NCI-H2227 (cell line): ENCODE measurements at regions not wholly inside any gene's neighbourhood (a gene's known extent, or its start where the extent isn't known, plus 50 kb on each side); places are given as distances from the start of the nearest gene placed in this dataset.

Experiments
- DNase-seq: peaks from one replicate; lab custom pipeline; 2025; ENCODE audit not compliant: unreplicated experiment; lab: John Stamatoyannopoulos, UW

DNA sequence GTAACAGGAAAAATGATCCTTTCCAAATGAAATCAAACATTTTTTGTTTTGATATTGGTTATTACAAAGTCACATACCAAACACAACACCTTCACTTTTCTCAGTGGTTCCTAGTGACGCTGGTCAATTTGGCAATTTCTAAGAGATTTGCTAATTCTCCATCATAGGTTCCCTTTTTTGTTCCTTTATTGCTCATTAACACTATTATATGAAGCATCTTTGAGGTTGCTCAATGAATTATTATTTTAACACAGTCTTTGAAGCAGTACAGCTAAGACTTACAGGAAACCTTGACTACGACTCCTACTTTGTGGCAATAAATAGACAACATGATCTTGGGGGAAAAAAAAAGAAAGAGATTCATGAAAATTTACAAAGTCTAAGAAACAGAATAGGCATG is 152.2 kb upstream of the VRK2 start:
- DNase-seq = no peak

DNA sequence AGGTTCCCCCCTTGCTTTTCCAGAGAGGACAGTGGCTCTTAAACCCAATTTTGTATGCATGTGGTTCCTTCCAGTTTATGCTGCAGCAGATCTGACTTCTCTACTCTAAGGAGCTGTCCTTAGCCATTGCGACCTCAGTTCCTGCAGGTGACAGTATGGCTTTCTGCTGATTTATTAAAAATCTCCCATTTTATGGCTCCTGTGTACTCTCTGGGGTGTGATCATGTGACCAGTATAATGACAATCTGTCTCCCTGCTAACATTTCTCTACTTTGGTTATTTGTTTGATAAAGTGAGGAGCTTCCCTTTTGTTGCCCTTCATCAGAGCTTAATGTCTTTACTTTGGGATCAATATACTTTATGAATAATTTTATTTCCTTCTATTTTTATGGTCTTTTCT is 148.7 kb upstream of the VRK2 start:
- DNase-seq = no peak

DNA sequence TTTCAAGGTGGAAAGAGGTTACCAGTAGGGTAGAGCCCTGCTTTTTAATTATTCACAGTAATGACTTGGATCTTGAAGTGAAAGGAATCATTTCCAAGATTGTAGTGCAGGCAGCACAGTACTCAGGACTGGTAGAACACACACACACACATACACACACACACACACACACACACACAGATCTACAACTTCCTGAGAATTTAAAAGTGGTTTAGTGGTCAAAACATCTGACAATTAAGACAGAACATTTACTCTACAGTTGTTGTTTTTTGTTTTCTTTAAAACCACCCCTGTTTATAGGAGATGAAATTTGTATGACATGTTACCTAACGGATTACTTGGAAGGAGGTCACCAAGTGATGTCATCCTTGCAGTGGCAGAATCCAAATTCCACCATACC is 146.7 kb upstream of the VRK2 start:
- DNase-seq = no peak

DNA sequence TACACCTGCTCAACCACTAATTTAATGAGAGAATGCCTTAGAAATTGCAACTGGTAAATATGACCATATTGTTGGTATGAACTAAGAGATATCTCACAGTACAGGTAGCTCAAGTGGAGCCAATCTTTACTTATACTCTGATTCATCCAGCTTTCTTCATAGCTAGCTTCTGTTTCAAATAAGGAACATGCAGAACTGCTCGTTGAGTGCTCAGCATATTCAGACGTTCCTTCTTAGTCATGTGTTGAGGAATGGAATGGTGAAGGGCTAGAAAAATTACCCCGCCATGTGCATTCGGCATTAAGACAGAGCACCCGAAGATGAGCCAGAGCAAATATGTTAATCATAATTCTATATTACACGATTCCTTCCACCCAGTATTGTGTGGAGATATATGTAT is 144.0 kb upstream of the VRK2 start:
- DNase-seq = no peak

DNA sequence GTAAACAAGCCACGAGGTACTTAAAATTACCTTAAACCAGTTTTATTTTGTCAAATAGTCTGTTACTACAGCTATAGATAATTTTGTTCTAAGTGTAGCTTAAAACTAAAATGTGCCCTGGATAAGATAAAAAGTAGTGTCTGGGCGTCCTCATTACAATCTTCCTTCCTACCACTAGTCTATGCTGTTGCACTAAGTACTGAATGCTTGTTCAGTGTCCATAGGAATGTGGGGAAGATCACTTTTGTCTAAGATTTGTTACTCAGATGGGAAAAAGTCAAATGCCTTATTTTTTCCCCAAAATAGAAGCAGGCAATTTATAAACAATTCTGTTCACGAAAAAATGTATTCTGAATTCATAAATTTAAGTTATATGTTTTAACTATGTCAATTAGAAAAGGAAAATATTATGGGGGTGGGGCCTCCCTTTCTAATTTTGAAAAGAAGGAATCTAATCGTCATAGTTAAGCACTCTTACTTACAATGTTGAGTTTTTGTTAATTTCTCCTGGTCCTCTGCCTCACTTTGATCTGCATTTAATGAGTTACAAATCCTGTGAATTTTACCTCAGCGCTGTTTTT is 140.4 kb upstream of the VRK2 start:
- peak; percentile 53 for DNase-seq

DNA sequence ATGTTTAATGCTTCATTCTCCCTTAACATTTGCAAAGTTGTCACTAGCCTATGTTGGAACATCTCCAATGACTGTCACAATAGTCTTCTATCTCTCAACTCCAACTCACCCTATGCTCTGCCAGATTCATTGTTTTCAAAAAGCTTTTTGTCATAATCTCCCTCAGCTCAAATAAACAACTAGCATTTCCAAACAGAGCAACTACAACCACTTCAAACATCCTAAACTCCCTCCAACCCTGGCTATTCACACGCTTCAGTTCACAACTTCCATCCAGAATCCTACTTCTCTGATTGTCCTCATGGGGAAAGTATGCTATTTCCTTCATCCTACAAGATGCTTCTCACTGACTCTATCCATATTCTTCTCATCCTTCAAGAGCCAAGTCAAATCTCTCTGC is 139.2 kb upstream of the VRK2 start:
- DNase-seq = no peak

DNA sequence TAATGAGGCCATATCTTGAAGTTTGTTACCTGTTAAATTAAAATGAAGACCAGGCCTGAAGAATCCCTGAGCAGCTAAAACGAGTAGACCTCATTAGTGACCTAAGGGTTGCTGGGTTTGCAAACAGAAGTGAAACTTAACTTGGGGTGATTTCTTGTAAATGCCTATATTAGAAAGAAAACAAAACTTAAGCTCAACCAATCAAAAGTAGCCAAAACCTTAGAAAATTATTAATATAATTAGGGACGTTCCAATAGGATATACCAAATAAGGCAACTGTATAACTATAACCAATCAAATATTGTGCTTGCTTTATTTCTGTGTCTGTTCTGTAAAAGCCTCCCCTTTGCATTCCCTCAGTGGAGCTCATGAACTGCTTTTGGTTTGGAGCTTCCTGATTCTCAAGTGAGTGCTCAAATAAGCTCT is 137.9 kb upstream of the VRK2 start:
- DNase-seq = no peak

DNA sequence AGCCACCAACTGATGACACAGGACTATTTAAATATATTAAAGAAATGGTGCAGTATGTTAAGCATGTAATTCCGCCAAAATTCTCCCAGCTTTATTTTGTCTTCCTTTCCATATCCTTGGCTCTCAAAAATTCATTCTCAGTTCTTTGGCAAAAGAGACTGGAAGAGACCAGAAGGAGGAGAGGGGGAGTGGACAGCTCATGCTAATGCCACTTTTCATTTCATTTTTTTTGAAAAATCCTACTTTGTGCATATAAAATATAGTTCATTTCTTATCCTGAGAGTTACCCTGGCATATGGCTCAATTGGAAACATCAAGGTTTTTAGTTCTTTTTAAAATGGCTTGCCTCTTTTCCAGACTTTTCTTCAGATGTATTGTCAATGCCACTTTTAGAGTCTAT is 128.5 kb upstream of the VRK2 start:
- no peak for DNase-seq

DNA sequence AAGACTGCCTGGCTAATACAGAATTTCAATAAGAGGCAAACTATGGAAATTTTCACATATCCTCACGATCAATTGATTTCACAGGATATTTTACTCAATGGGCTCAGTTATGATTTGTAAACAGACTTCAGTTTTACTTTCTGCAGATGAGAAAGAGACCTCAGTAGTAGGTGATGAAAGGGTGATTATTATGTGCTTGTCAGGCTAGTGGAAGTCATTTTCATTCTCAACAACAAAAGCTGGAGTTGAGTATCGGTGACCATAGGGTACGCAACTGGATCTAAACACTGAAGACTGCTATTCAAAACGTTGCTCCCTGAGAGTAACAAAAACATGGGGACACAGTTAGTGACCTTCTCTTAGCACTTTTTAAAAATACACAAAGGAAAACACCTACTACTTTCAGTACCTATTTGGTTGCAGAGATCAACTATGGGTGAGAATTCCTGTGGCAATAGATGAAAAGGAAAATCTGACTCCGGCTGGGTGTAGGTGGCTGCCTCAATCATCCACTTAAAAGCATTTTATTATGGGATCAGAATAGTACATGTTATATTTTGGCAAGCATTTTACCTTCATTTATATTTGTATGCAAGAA is 126.2 kb upstream of the VRK2 start:
- peak; percentile 34 for DNase-seq

DNA sequence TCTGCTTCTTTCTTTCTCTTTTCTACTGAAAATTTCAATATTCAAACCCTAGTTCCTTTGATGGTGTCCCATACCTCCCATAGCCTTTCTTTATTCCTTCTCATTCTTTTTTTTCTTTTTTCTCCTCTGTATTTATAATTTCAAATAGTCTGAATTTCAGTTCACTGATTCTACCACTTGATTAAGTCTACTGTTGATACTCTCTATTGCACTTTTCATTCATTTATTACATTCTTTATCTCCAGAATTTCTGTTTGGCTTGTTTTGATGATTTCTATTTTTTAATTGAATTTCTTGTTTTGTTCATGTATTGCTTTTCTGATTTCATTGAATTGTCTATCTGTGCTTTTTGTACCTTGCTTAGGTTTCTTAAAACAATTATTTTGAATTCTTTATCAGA is 111.9 kb upstream of the VRK2 start:
- no peak for DNase-seq

DNA sequence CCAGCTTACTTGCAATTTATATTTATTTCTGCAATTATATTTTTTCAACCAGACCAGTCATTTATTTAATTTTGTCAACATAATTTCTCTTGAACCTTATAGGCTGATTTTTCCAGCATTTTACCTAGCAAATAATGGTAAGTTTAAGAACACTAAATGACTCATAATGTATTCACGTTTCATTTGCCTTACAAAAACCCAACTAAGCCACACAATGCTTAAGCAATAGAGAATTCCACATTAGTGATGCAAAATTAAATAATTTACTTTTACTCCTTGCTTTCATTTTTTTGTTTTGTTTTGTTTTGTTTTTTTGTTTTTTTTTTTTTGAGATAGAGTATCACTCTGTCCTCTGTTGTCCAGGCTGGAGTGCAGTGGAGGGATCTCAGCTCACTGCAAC is 110.4 kb upstream of the VRK2 start:
- no peak for DNase-seq

DNA sequence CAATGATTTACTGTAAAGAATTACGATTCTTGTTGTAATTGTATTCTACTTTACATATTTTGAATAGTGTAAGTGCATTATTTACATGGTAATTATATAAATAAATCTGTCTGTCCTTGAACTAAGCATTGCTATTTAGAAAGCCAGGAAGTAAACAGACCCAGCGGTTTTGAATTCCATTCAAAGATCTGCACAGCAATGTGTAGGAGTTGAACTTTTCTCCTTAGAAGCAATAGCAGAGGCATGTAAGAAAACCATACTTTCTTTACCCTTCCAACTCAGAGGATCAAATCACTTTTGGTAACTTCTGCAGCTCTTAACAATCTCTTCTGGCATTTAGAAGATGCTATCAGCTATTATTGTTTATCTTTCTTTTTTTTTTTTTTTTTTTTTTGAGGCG is 109.2 kb upstream of the VRK2 start:
- no peak for DNase-seq

DNA sequence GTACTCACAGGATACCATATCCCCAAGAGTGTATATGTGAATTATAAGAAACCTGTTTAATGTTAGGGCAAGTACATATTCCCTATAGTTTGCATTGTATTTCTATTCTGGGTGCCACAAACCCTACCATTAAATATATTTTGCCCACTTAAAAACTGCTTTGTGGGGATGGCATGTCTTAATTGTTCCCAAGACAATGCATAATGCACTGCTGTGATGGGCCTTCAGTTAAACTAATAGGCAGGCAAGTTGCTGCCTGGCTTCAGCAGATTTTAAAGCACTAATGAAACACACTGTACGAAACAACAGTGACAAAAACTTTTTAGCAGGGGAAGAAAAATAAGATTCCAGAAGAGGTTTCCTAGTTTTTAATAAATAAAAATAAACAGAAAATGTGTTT is 104.8 kb upstream of the VRK2 start:
- DNase-seq = no peak

DNA sequence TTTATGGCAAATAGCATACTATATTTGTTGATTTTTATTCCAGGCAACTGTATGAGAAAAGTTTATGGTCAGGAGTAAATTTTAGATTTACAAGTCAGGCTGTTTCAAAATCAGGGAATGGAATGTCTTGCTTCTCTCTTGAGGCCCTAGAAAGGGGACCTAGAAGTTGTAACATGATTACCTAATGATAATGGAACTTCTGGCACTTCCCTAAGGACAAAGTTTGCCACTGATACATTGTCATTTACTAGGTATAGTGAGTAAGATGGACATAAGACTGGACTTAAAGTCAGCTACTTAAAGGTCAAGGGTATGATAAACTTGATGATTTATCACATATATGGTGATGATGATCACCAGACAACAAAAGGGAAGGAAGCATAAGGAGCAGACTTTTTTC is 103.3 kb upstream of the VRK2 start:
- DNase-seq = no peak

DNA sequence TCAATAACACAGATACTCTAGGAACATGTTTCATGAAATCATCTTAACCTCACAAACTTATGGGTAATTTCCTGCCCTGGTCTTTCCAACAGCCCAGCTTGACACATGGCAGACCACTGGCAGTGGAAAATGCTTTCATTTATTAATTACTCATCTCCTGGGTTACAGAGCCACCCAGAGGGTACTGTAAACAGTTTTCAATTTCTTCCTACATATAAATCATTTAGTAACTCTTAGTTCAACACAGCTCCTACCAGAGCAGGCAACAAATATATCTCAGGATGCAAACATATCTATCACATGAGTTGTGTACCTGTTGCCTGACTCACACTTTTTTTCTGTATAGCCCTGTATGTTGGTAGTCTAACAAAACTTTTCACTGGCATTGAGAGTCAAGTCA is 99.2 kb upstream of the VRK2 start:
- DNase-seq = no peak

DNA sequence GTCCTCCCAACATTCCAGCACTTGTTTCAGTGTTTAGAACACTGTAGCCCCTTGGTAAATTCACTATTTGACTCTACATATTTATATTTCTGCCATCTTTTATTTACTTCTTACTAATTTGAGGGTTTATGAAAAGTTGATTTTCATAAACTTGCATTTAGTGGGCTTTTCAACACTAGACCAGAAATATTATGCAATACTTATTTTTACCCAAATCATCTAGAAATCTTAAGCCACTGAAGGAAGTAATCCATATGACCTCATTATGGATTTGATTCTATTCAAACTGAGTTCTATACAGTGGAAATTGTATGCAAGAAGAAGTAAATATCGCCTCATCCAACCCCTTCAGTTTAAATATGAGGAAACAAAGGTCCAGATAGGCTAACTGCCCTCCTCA is 92.6 kb upstream of the VRK2 start:
- DNase-seq = no peak

DNA sequence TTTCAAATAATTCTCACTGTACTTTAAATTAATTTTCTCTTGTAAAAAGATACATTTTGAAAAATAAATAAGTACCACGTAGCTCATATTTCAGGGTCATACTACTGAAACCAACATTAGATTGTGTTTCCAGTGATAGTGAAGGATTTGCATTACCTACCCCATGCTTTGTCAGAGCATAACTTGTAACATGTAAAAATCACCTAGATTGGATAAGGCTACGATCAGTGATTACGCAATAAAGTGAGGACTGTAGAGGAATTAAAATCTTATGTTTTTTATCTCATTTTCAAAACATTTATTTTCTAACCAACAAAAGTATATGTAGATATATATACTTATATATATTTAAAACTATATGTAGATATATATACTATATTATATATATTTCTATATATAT is 89.4 kb upstream of the VRK2 start:
- no peak for DNase-seq

DNA sequence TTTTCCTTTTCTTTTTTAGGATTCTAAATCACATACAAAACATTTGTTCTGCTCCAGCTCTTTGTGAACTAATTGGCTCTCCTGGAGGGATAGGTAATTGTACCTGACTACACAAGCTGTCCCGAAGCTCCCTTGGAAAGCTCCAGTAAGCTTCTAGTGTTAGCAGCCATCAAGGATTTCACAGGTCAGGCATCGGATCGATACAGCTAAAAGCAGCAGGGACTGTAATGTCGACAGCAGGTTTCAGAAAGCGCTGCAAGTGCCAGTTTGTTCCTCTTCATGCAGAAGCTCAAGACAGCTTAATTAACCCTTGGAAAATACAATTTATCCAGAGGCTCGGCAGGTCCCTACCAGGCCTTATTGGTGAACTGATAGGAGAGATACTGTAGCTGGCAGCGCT is 87.2 kb upstream of the VRK2 start:
- DNase-seq = peak; percentile 66

DNA sequence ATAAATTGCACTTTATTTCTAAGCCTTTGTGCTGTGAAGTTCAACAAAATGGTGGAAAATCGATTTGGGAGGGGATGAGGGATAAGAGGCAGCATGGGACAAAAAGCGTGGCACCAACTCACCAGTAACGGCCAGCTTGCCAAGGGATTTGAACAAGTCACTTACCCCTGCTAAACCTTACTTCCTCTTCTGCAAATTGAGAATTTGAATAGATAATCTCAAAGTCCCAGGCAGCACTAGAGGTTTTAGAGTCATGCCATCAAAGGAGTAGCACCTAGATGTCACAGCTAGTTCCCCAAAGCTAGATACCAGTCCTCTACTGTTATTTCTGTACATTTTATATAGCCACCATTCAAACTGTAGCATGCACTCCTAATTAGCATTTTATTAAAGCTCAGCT is 83.7 kb upstream of the VRK2 start:
- DNase-seq = no peak

DNA sequence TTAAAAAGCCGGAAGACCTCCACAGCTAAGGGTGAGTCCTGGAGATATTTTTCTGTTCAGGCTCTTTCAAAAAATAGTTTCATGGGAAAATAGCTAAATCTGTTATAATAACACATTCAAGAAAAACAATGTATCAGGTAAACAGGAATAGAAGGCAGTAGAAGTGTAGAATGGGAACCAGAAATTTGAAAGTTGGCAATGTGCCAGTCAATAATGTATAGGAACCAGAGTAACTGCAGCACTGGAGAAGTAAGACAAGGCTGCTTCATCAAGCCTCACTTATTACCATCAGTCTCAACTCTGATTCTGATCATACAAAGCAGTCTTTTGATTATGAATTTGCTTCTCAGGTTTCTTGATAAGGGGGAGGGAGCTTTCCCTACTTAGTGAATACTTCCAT is 81.4 kb upstream of the VRK2 start:
- no peak for DNase-seq

DNA sequence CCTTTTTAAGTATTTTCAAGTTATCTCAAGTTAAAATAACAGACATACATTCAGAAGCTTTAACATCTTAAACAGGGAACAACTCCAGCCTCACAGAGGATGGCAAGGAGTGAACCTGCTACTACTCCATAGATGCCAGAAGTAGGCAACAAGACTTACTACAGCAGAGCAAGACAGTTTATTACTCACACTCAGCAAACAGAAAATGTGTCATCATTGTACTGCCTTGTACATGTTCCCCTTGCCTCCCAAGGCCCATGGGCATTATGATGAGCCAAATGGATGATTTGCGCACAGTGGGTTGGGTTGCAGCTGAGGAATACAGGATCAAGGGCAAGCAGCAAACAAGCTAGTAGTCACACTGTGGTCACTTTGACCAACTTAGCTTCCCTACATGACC is 80.6 kb upstream of the VRK2 start:
- DNase-seq = no peak

DNA sequence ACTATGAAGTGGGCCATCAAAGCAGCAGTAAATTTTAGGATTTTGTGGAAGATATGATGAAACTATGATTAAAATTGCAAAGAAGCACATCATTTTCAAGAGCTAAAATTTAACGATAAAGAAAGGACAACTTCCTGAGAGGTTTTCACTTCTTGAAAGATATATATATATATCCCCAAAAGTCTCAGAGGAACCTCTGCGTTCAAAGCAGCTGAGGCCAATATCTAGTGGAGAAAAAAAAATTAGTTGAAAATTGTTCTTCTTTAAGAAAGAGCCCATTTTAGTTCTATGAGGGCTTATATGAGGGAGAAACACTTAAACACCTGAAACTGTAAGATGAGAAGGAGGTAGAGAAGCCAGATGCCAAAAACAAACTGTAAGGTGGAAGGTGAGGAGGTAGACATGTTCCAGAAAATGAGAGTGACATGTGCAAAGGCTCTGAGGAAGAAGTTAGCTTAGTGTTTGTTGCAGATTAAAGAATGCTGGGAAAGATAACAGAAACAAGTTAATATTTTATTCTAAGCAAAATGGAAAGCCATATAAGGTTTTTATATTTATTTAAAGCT is 72.9 kb upstream of the VRK2 start:
- DNase-seq = no peak

DNA sequence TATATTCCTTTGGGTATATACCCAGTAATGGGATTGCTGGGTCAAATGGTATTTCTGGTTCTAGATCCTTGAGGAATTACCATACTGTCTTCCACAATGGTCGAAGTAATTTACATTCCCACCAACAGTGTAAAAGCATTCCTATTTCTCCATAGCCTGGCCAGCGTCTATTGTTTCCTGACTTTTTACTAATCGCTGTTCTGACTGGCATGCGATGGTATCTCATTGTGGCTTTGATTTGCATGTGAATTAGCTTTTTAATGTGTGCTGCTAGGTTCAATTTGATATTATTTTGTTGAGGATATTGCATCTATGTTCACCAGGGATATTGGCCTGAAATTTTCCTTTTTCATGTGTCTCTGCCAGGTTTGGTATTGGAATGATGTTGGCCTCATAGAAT is 67.4 kb upstream of the VRK2 start:
- no peak for DNase-seq
